T-cell (primary cell): ENCODE measurements at regions not wholly inside any gene's neighbourhood (a gene's known extent, or its start where the extent isn't known, plus 50 kb on each side); places are given as distances from the start of the nearest gene placed in this dataset.

Experiments
- ATAC-seq, 4 experiments: fragments of 200-7000 bp in 3 of 4; fragments of 150-1000 bp in 1 of 4; cut with Tn5 transposase; replicated peaks in 1 of 4; 1 replicate in 3 of 4; 2 replicates in 1 of 4; pipeline ENCODE4 v1.10.0; 2021; ENCODE audit warnings: moderate library complexity in 3 of 4, mild to moderate bottlenecking in 2 of 4, moderate number of reproducible peaks in 1 of 4
- CTCF ChIA-PET, 2 donors: fragments of 300-600 bp; sonication (Branson Sonifier 250); formaldehyde crosslinking; loops; one replicate each; lab custom pipeline; 2022; ENCODE audit warnings: antibody characterized with exemption in 2 of 2; lab: Charles Lee
- POLR2A ChIA-PET, 2 donors: fragments of 300-600 bp; sonication (Branson Sonifier 250); formaldehyde crosslinking; loops; one replicate each; lab custom pipeline; 2022; ENCODE audit warnings: antibody characterized with exemption in 2 of 2; lab: Charles Lee
- DNase-seq, 35 experiments: peaks; one replicate each; pipeline versions ENCODE4 v3.0.0 to v3.0.0-alpha.2; 2013 to 2023
- H3K27ac ChIP-seq: one replicate; pipeline ENCODE4 v1.5.1; 2013; ENCODE audit warnings: low read length
- H3K27me3 ChIP-seq, 2 experiments: replicated peaks in 1 of 2; 1 replicate in 1 of 2; 2 replicates in 1 of 2; pipeline versions ENCODE4 v1.6.1 to v1.7.0; 2013; ENCODE audit warnings: low read length in 1 of 2, mixed read lengths in 1 of 2; ENCODE audit not compliant: control insufficient read depth in 2 of 2, insufficient read depth in 2 of 2; ENCODE audit errors: extremely low read depth in 1 of 2
- H3K36me3 ChIP-seq, 2 donors: 1 replicate in 1 of 2; 2 replicates in 1 of 2; pipeline versions ENCODE4 v1.6.1 to v1.7.0; 2013; ENCODE audit warnings: low read length in 1 of 2; ENCODE audit not compliant: control insufficient read depth in 2 of 2, insufficient read depth in 1 of 2; ENCODE audit errors: extremely low read depth in 1 of 2
- H3K4me1 ChIP-seq, 2 experiments: 1 replicate in 1 of 2; 2 replicates in 1 of 2; pipeline versions ENCODE4 v1.6.1 to v1.7.0; 2013; ENCODE audit warnings: low read length in 2 of 2, mixed read lengths in 1 of 2; ENCODE audit not compliant: insufficient read depth in 2 of 2, control insufficient read depth in 1 of 2; ENCODE audit errors: extremely low read depth in 1 of 2
- H3K4me3 ChIP-seq, 2 donors: 1 replicate in 1 of 2; 2 replicates in 1 of 2; pipeline versions ENCODE4 v1.5.1 to v1.7.0; 2013; ENCODE audit warnings: mild to moderate bottlenecking in 2 of 2, low read length in 1 of 2, moderate library complexity in 1 of 2; ENCODE audit not compliant: control insufficient read depth in 1 of 2; ENCODE audit errors: extremely low read depth in 1 of 2
- H3K9me3 ChIP-seq: 2 replicates; pipeline ENCODE4 v1.7.0; 2013
- H3K27ac Mint-ChIP-seq, 2 donors: one replicate each; pipeline ENCODE4 v1.8.0; 2020 to 2021; ENCODE audit warnings: mild to moderate bottlenecking in 2 of 2, mixed read lengths in 2 of 2
- H3K27me3 Mint-ChIP-seq, 2 donors: one replicate each; pipeline ENCODE4 v1.8.0; 2021 to 2022; ENCODE audit warnings: mixed read lengths in 2 of 2
- H3K36me3 Mint-ChIP-seq: one replicate; pipeline ENCODE4 v1.8.0; 2021; ENCODE audit warnings: mixed read lengths
- H3K4me1 Mint-ChIP-seq, 3 donors: one replicate each; pipeline ENCODE4 v1.8.0; 2020 to 2022; ENCODE audit warnings: mixed read lengths in 3 of 3, mild to moderate bottlenecking in 1 of 3
- H3K4me3 Mint-ChIP-seq, 3 donors: one replicate each; pipeline ENCODE4 v1.8.0; 2020 to 2022; ENCODE audit warnings: mild to moderate bottlenecking in 3 of 3, mixed read lengths in 3 of 3, moderate library complexity in 3 of 3
- H3K9me3 Mint-ChIP-seq, 3 donors: one replicate each; pipeline ENCODE4 v1.8.0; 2020 to 2022; ENCODE audit warnings: mixed read lengths in 3 of 3
- WGBS: methylation state at CpG from one replicate; pipeline ENCODE4 v1.1.5; 2013; ENCODE audit warnings: missing lambda C conversion rate; ENCODE audit not compliant: insufficient coverage; 5-methylcytosine and 5-hydroxymethylcytosine counted together

DNA sequence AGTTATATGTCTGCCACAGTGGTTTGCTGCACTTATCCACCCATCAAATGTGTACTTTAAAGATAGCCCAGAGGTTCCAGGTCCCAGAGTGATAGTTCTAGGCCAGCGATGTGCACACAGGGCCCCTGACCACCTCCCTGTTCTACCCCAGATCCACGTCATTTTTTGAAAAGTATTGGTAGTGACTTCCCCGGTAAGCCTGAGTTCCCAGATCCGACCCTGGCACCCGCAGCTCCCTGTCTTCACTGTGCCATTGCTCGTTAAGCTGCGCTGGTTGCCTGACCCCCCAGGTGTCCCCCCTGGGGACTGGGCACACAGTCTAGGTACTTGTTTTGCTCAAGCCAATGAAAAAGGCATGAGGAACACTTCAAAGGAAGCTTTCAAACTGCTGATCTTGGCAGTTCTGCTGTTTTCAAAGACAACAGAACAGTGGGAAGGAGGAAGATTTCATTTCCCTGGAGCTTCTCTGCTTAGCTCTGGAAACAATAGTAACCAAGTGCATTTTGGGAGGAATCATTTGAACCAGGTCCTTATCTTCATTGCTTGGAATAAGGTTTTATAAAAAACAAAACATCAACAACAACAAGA lies 116.3 kb upstream of the TAB2 start:
- no peak overlapping the region for H3K27ac ChIP-seq
- H3K27me3 ChIP-seq: no peaks in the 10 kb centered on the region
- H3K4me3 Mint-ChIP-seq: no peak overlapping the region
- H3K4me3 ChIP-seq: no peak overlapping the region
- ATAC-seq (no peak), DNase-seq (no peak)
- POLR2A ChIA-PET: no interaction called here
- CTCF ChIA-PET: interaction anchor here in 1 of 2 donors (0.6 kb wide), 1 partner anchor 880 kb away, joined by 3 read pairs; no protein-coding TSS in a partner anchor
- no peaks in the 10 kb centered on the region for H3K36me3 ChIP-seq
- peaks cover 7 to 43% (median 19%) of the 10 kb centered on the region in 3 donors for H3K9me3 Mint-ChIP-seq
- H3K9me3 ChIP-seq: no peaks in the 10 kb centered on the region
- H3K36me3 Mint-ChIP-seq: peaks cover 21% of the 10 kb centered on the region
- 100% methylated on average over 7 of the region's 7 CpGs for WGBS
- no peak overlapping the region for H3K27ac Mint-ChIP-seq
- H3K4me1 Mint-ChIP-seq: peaks cover 6 to 21% (median 20%) of the 10 kb centered on the region in 3 donors
- no peaks in the 10 kb centered on the region for H3K4me1 ChIP-seq
- H3K27me3 Mint-ChIP-seq: no peaks in the 10 kb centered on the region

- Histone ChIP-seq H3K36me3 (no peaks in the 10 kb centered on the region), H3K27me3 (no peaks in the 10 kb centered on the region), H3K4me3 (no peak overlapping the region), H3K4me1 (no peaks in the 10 kb centered on the region), H3K27ac (no peak overlapping the region), H3K9me3 (no peaks in the 10 kb centered on the region)
- DNase-seq: no peak
- Mint-ChIP-seq H3K27ac (no peak overlapping the region), H3K4me1 (peaks cover 6 to 20% (median 20%) of the 10 kb centered on the region in 3 donors), H3K4me3 (no peak overlapping the region), H3K27me3 (no peaks in the 10 kb centered on the region), H3K36me3 (peaks cover 14% of the 10 kb centered on the region), H3K9me3 (peaks cover 3 to 38% (median 12%) of the 10 kb centered on the region in 3 donors)
- ATAC-seq: no peak
- CTCF ChIA-PET: no interaction called here
- WGBS: 86% methylated on average over 1 of the region's 4 CpGs
- POLR2A ChIA-PET: interaction anchor here in 1 of 2 donors (0.7 kb wide), 1 partner anchor 9 kb away, joined by 10 read pairs; no protein-coding TSS in a partner anchor
Measured at GRCh38 chr6:149202100-149202499, 115.4 kb upstream of the TAB2 start.

GRCh38 chr6:149202952-149203351 lies 114.6 kb upstream of the TAB2 start:
- Histone ChIP-seq H3K27ac (no peak overlapping the region), H3K27me3 (no peaks in the 10 kb centered on the region), H3K4me1 (no peaks in the 10 kb centered on the region), H3K9me3 (no peaks in the 10 kb centered on the region), H3K36me3 (no peaks in the 10 kb centered on the region), H3K4me3 (no peak overlapping the region)
- Mint-ChIP-seq H3K4me1 (peaks cover 6 to 20% (median 20%) of the 10 kb centered on the region in 3 donors), H3K4me3 (peak overlapping the region in 1 of 3 donors; percentile 37), H3K9me3 (peaks cover 3 to 29% (median 10%) of the 10 kb centered on the region in 3 donors), H3K27me3 (no peaks in the 10 kb centered on the region), H3K27ac (peak overlapping the region in 1 of 2 donors; percentile 68), H3K36me3 (peaks cover 14% of the 10 kb centered on the region)
- DNase-seq (no peak), ATAC-seq (no peak)
- no CpG with 5 or more reads among the region's 3 CpGs for WGBS
- POLR2A ChIA-PET: interaction anchor here in 1 of 2 donors (0.6 kb wide), 1 partner anchor 50 kb away, joined by 3 read pairs; no protein-coding TSS in a partner anchor
- CTCF ChIA-PET: interaction anchor here in 1 of 2 donors (0.6 kb wide), 1 partner anchor 71 kb away, joined by 3 read pairs; no protein-coding TSS in a partner anchor

DNA sequence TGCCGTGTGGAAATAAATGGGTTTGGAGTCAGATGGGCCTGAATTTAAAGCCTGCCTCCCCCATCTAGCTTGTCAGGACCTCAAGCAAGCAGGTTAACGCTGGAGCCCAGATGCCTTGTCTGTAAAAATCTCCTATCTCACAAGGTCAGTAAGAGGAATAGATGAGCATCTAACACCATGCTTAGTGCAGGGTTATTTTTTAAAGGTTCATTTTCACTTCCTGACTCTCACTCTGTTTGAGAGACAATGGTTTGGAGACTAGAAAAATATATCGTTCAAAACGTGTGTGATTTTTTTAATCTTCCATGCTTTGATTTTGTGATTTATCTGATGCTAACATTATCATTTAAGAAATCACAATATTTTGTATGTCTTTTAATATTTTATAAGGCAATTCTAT lies 114.0 kb upstream of the TAB2 start:
- Mint-ChIP-seq H3K36me3 (peaks cover 18% of the 10 kb centered on the region), H3K27me3 (no peaks in the 10 kb centered on the region), H3K9me3 (peaks cover 3 to 24% (median 10%) of the 10 kb centered on the region in 3 donors), H3K4me3 (peak overlapping the region in 1 of 3 donors; percentile 37), H3K4me1 (peaks cover 6 to 22% (median 20%) of the 10 kb centered on the region in 3 donors), H3K27ac (peak overlapping the region; percentile 65 to 68)
- ChIA-PET POLR2A (no interaction called here), CTCF (no interaction called here)
- Histone ChIP-seq H3K27ac (no peak overlapping the region), H3K4me1 (no peaks in the 10 kb centered on the region), H3K9me3 (no peaks in the 10 kb centered on the region), H3K4me3 (no peak overlapping the region), H3K27me3 (no peaks in the 10 kb centered on the region), H3K36me3 (no peaks in the 10 kb centered on the region)
- WGBS: no CpG with 5 or more reads among the region's 4 CpGs
- no peak for ATAC-seq
- DNase-seq: no peak

DNA sequence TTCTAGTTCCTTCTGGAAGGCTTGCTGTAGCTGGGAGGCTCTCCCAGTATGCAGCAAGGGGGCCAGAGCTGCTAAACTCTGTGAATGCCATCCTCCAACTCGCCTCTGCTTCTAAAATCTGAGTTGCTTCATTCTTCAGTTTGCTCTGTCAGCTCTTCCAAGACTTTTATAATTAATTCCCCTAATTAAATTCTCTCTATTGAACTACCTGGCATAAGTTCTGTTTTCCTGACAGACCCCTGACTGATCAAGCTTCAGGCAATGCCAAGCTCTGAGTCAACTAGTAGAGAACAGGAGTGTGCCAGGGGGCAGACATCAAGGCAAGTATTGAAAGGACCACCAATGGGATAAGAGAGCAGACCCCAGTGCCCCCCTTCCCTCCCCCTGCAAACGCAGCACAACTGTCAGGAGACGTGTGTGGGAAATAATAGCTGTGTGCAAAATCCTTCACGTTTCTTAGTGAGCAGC lies 109.3 kb upstream of the TAB2 start:
- Histone ChIP-seq H3K9me3 (no peaks in the 10 kb centered on the region), H3K4me1 (peaks cover 5 to 28% of the 10 kb centered on the region in 2 experiments), H3K27me3 (no peaks in the 10 kb centered on the region), H3K4me3 (no peak overlapping the region), H3K27ac (no peak overlapping the region), H3K36me3 (no peaks in the 10 kb centered on the region)
- Mint-ChIP-seq H3K27me3 (no peaks in the 10 kb centered on the region), H3K36me3 (peaks cover 7% of the 10 kb centered on the region), H3K4me1 (peaks cover 8 to 22% (median 15%) of the 10 kb centered on the region in 3 donors), H3K4me3 (no peak overlapping the region), H3K9me3 (peaks cover 0 to 3% (median 0%) of the 10 kb centered on the region in 3 donors), H3K27ac (no peak overlapping the region)
- ChIA-PET CTCF (no interaction called here), POLR2A (interaction anchor here in 1 of 2 donors (0.6 kb wide), 1 partner anchor 68 kb away, joined by 3 read pairs; no protein-coding TSS in a partner anchor)
- ATAC-seq: no peak
- DNase-seq: no peak
- no CpG with 5 or more reads among the region's 4 CpGs for whole genome bisulfite sequencing

DNA sequence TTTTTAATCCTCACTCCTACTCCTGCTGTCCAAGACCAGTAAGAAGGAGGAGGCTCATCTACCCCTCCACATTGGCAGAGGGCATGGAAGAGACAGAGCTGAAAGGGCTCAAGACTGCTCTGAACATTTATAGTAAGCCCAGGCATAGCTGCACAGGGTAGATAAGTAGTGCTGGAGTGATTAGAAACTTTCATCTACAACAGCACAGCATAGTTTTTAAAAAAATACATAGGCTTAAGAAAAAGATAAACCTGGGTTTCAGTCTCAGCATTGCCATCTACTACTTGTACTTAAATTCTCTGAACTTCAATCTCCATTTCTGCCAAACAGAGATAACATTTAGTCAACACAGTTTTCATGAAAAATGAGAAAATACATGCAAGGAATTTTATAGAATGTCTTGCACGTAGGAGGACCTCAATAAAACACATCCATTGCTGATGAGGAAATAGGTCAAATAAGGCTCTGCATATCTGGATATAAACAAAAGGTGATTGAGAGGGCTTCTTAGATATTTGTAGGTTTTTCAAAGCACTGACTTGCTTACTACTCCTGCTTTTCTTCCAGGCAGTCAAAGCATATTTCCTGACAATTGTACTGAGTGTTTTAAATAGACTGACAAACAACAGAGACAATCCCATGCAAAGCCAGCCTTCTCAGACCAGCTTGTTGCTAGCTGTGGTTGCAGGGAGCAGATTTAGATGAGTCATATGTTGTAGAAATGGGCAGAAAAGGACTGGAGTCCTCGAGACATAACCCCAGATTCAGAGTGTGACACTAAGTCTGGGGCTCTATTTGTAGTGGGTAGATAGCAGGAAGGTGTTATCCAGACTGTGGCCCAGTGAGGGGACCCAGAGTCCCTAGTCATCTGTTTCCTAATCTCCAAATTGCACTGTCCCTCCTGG lies 107.4 kb upstream of the TAB2 start:
- DNase-seq (peak in 3 of 35 experiments; percentile 12 to 32 (median 16)), ATAC-seq (peak; percentile 55 to 84 (median 76))
- Histone ChIP-seq H3K4me1 (peaks cover 5 to 31% of the 10 kb centered on the region in 2 experiments), H3K4me3 (no peak overlapping the region), H3K27me3 (no peaks in the 10 kb centered on the region), H3K36me3 (no peaks in the 10 kb centered on the region), H3K9me3 (no peaks in the 10 kb centered on the region), H3K27ac (peak overlapping the region; percentile 36)
- Mint-ChIP-seq H3K4me1 (peaks cover 0 to 18% (median 6%) of the 10 kb centered on the region in 3 donors), H3K9me3 (no peaks in the 10 kb centered on the region), H3K27me3 (no peaks in the 10 kb centered on the region), H3K27ac (peak overlapping the region; percentile 89 to 94), H3K4me3 (peak overlapping the region in 2 of 3 donors; percentile 24 to 37), H3K36me3 (peaks cover 3% of the 10 kb centered on the region)
- ChIA-PET CTCF (no interaction called here), POLR2A (no interaction called here)
- WGBS: 20% methylated on average over 1 of the region's 2 CpGs
